ENCODE measurements at regions not wholly inside any gene's neighbourhood (a gene's known extent, or its start where the extent isn't known, plus 50 kb on each side); places are given as distances from the start of the nearest gene placed in this dataset.

GRCh38 chr3:65018801-65019200, 331.0 kb upstream of the ADAMTS9 start (continued):
- no peak for TF ChIP-seq ZNF592 (IDR thresholded peaks at IDR 0.05)

GRCh38 chr3:65017359-65017758, 329.6 kb upstream of the ADAMTS9 start:
- Histone ChIP-seq H3K79me2 (ENCODE audit: control insufficient read depth, insufficient read depth, low read length) (no peaks in the 10 kb centered on the region), H3K4me2 (ENCODE audit: control insufficient read depth, insufficient read depth) (no peak overlapping the region), H3K9me3 (replicated peaks; ENCODE audit: control insufficient read depth, insufficient read depth, low read length) (no peaks in the 10 kb centered on the region), H3K27ac (ENCODE audit: control insufficient read depth, insufficient read depth) (no peak overlapping the region), H4K20me1 (ENCODE audit: control insufficient read depth, insufficient read depth) (no peaks in the 10 kb centered on the region), H2AFZ (ENCODE audit: control insufficient read depth, low read depth, low read length) (no peak overlapping the region), H3K4me3 (no peak overlapping the region), H3K9ac (ENCODE audit: control insufficient read depth, insufficient read depth, low read length) (no peak overlapping the region), H3K4me1 (ENCODE audit: control insufficient read depth, insufficient read depth, low read length) (no peaks in the 10 kb centered on the region), H3K27me3 (replicated peaks in 1 of 2; ENCODE audit: control insufficient read depth in 2 of 2, insufficient read depth in 2 of 2, low read length in 1 of 2) (no peaks in the 10 kb centered on the region), H3K36me3 (ENCODE audit: control insufficient read depth in 2 of 2, insufficient read depth in 2 of 2, low read length in 1 of 2) (no peaks in the 10 kb centered on the region)
- FAIRE-seq (no peak), ATAC-seq (no peak), DNase-seq (ENCODE audit: low read depth, low spot score) (no peak)
- POLR2A ChIA-PET = no interaction called here
- SMC1A ChIA-PET (ENCODE audit: uncharacterized antibody, unreplicated experiment) = no interaction called here
- TF ChIP-seq CBFB (IDR thresholded peaks at IDR 0.05; ENCODE audit: low read depth) = no peak
- TF ChIP-seq CBX3 (IDR thresholded peaks at IDR 0.05; ENCODE audit: borderline replicate concordance, low read depth) = no peak
- TF ChIP-seq, protein P1, sequence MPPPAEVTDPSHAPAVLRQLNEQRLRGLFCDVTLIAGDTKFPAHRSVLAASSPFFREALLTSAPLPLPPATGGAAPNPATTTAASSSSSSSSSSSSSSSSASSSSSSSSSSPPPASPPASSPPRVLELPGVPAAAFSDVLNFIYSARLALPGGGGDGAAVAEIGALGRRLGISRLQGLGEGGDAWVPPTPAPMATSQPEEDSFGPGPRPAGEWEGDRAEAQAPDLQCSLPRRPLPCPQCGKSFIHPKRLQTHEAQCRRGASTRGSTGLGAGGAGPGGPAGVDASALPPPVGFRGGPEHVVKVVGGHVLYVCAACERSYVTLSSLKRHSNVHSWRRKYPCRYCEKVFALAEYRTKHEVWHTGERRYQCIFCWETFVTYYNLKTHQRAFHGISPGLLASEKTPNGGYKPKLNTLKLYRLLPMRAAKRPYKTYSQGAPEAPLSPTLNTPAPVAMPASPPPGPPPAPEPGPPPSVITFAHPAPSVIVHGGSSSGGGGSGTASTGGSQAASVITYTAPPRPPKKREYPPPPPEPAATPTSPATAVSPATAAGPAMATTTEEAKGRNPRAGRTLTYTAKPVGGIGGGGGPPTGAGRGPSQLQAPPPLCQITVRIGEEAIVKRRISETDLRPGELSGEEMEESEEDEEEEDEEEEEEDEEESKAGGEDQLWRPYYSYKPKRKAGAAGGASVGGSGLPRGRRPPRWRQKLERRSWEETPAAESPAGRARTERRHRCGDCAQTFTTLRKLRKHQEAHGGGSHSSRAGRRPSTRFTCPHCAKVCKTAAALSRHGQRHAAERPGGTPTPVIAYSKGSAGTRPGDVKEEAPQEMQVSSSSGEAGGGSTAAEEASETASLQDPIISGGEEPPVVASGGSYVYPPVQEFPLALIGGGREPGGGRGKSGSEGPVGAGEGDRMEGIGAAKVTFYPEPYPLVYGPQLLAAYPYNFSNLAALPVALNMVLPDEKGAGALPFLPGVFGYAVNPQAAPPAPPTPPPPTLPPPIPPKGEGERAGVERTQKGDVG (CRISPR knock-in tag; IDR thresholded peaks at IDR 0.05) = no peak
- CTCF ChIA-PET = no interaction called here
- WGBS (ENCODE audit: insufficient coverage, insufficient replicate concordance, low lambda C conversion rate, missing lambda C conversion rate) = 39% methylated on average over 1 of the region's 1 CpG
- in situ Hi-C loops (cut with MboI) (no loop called here), intact Hi-C loops (cut with micrococcal nuclease; ENCODE audit: unreplicated experiment) (no loop called here)
- BruUV-seq (replicated peaks) = no TSS peak
- RAD21 ChIA-PET (ENCODE audit: unreplicated experiment) = no interaction called here

Measured in GM12878 (cell line).